Dendritic cell treated with granulocyte-macrophage colony-stimulating factor and Interleukin-4, amounts not matched to agents 40 ng/mL and 50 ng/mL, for 4 days (primary cell): ENCODE measurements at regions not wholly inside any gene's neighbourhood (a gene's known extent, or its start where the extent isn't known, plus 50 kb on each side); places are given as distances from the start of the nearest gene placed in this dataset.
"Not testable (repeated sequence)": the region's sequence is repeated elsewhere in the genome, so short reads cannot be mapped to it uniquely, and the experiment has no call there.

Experiments
- H3K27ac Mint-ChIP-seq: one replicate; pipeline ENCODE4 v1.8.0; 2022; ENCODE audit warnings: mild to moderate bottlenecking, mixed read lengths
- H3K27me3 Mint-ChIP-seq: one replicate; pipeline ENCODE4 v1.8.0; 2022; ENCODE audit warnings: mild to moderate bottlenecking, mixed read lengths
- H3K36me3 Mint-ChIP-seq: one replicate; pipeline ENCODE4 v1.8.0; 2022; ENCODE audit warnings: low read depth, mixed read lengths
- H3K4me1 Mint-ChIP-seq: one replicate; pipeline ENCODE4 v1.8.0; 2022; ENCODE audit warnings: low read depth, mixed read lengths
- H3K4me3 Mint-ChIP-seq: one replicate; pipeline ENCODE4 v1.8.0; 2022; ENCODE audit warnings: mild to moderate bottlenecking, moderate library complexity, mixed read lengths
- H3K9me3 Mint-ChIP-seq: one replicate; pipeline ENCODE4 v1.8.0; 2022; ENCODE audit warnings: mixed read lengths
- intact Hi-C: fragments of 100-400 bp; cut with micrococcal nuclease; formaldehyde crosslinking; loops from one replicate; pipeline ENCODE4 v1.15.0; 2022

DNA sequence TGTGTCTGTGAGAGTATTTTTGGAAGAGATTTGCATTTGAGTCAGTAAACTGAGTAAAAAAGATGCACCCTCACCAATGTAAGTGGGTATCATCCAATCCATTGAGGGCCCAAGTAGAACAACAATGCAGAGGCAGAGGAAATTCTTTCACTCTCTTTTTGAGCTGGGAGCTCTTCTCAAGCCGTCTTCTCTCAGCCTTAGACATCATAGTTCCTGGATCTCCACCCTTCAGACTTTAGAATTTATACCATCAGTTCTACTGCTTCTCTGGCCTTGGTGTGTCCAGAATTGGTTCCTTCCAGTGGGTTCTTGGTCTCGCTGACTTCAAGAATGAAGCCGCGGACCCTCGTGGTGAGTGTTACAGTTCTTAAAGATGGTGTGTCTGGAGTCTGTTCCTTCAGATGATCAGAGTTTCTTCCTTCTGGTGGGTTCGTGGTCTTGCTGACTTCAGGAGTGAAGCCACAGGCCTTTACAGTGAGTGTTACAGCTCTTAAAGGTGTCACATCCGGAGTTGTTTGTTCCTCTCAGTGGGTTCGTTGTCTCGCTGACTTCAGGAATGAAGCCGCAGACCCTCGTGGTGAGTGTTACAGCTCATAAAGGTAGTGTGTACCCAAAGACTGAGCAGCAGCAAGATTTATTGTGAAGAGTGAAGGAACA is 187.5 kb upstream of the KCNMB2 start:
- H3K4me1 Mint-ChIP-seq, H3K4me3 Mint-ChIP-seq, H3K27ac Mint-ChIP-seq, intact Hi-C loops, H3K9me3 Mint-ChIP-seq, H3K27me3 Mint-ChIP-seq, H3K36me3 Mint-ChIP-seq: not testable (repeated sequence)

GRCh38 chr3:178349218-178349596 is 187.0 kb upstream of the KCNMB2 start:
- H3K4me1 Mint-ChIP-seq, H3K27me3 Mint-ChIP-seq, H3K27ac Mint-ChIP-seq, intact Hi-C loops, H3K36me3 Mint-ChIP-seq, H3K4me3 Mint-ChIP-seq, H3K9me3 Mint-ChIP-seq: not testable (repeated sequence)

GRCh38 chr3:178350763-178351162 is 185.5 kb upstream of the KCNMB2 start:
- no peak overlapping the region for H3K4me3 Mint-ChIP-seq
- H3K27me3 Mint-ChIP-seq, result no peaks in the 10 kb centered on the region
- intact Hi-C loops, result no loop called here
- H3K9me3 Mint-ChIP-seq, result peaks cover 8% of the 10 kb centered on the region
- H3K4me1 Mint-ChIP-seq, result no peaks in the 10 kb centered on the region
- no peaks in the 10 kb centered on the region for H3K36me3 Mint-ChIP-seq
- no peak overlapping the region for H3K27ac Mint-ChIP-seq

DNA sequence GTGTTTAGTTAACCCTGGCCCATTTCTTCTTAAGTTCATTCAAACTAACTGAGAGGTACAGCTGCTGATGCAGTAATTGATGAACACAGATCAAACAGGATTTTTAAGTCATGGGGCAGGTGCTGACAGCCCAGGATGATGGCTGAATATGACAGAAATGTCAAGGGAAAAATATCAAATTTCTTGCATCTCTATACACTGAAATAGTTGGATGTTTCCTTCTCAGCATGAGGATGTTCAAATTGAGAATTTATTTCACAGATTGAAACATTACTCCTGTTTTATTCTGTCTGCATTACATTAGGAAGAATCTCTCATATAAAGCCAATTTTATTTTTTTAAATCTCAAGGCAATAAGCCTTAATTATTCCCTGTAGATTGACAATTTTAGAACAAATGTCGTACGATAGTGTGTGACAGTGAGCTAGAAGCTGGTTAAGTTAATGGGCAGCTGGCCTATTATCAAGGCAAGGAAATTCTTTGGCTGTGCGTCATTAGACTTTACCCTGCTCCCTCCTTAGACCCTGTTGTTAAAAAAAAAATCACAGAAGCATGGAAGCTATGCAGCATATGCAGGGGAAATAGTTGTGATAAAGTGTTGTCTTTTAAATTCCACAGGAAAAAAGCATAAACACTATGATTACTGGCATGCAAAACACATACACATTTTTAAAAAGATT is 183.8 kb upstream of the KCNMB2 start:
- no peaks in the 10 kb centered on the region for H3K27me3 Mint-ChIP-seq
- H3K27ac Mint-ChIP-seq, result no peak overlapping the region
- no peaks in the 10 kb centered on the region for H3K4me1 Mint-ChIP-seq
- no peak overlapping the region for H3K4me3 Mint-ChIP-seq
- intact Hi-C loops, result no loop called here
- peaks cover 8% of the 10 kb centered on the region for H3K9me3 Mint-ChIP-seq
- H3K36me3 Mint-ChIP-seq, result no peaks in the 10 kb centered on the region

DNA sequence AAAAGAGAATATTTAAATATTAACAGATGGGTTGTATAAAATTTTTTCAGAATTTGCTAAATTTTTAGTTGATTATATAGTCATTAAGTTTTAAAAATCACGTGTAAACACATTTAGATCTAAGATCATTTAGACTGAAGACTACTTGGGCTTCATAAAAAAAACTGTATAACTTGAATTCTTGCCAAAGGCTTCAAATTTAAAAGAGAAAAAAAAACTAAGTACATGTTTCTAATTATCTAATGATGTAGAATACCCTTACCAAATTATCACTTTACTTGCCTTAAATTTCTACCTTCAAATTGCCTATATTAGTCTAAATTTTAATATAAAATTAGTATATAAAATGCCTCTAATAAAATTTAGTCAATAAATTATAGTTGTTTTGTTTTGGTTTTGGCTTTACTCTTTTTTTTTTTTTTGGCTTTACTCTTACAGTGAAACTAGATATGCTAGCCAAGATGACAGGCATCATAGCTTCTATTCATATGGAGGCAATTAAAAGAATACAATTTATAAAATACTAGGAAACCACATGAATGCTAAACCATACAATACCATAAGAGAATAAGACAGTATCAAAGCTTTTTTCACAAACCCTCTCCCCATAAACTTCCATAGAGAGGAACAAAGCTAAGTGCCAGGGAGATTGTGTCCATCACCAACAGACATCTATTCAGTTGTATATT is 183.1 kb upstream of the KCNMB2 start:
- intact Hi-C loops, result no loop called here
- Mint-ChIP-seq H3K4me3 (no peak overlapping the region), H3K9me3 (peaks cover 8% of the 10 kb centered on the region), H3K4me1 (no peaks in the 10 kb centered on the region), H3K27ac (no peak overlapping the region), H3K27me3 (no peaks in the 10 kb centered on the region), H3K36me3 (no peaks in the 10 kb centered on the region)

- H3K36me3 Mint-ChIP-seq, result no peaks in the 10 kb centered on the region
- H3K27me3 Mint-ChIP-seq, result no peaks in the 10 kb centered on the region
- no peak overlapping the region for H3K4me3 Mint-ChIP-seq
- H3K9me3 Mint-ChIP-seq, result peaks cover 32% of the 10 kb centered on the region
- intact Hi-C loops, result no loop called here
- H3K27ac Mint-ChIP-seq, result no peak overlapping the region
- H3K4me1 Mint-ChIP-seq, result no peaks in the 10 kb centered on the region
Measured at GRCh38 chr3:178359728-178360127, 176.5 kb upstream of the KCNMB2 start.

GRCh38 chr3:178363048-178363447 is 173.2 kb upstream of the KCNMB2 start:
- H3K36me3 Mint-ChIP-seq, H3K4me1 Mint-ChIP-seq, intact Hi-C loops, H3K27me3 Mint-ChIP-seq, H3K27ac Mint-ChIP-seq, H3K4me3 Mint-ChIP-seq: not testable (repeated sequence)
- peaks cover 40% of the 10 kb centered on the region for H3K9me3 Mint-ChIP-seq

DNA sequence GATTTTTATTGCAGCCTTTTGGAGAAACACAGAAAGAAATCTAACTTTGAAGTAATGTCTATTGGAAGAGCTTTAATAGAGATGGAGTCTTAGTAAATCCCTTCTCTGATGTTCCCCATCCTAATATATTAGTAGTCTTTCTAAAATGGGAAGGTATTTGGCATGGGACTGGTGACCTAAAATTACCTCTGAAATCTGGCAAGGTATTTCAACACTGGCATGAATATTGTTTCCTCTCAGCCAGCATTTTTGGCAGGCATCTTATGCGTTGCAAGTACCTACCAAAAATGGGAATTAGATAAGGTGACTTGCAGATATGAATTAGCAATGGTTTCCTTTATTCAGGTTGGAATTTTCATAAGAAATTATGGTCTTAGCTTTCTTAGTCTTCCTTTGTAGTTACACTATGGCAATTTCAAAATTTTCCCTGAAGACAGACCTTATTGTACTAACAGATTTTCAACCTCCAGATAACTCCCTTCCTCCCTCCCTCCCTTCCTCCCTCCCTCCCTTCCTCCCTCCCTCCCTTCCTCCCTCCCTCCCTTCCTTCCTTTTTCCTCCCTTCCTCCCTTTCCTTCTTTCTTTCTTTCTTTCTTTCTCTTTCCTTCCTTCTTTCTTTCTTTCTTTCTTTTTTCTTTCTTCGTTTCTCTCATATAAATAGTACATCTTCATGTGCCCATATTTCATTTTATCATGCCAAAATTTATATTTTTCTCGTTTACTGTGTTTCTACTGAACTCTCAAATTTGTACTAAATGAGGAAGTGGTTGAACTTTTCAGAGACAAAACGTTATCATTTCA is 168.2 kb upstream of the KCNMB2 start:
- Mint-ChIP-seq H3K9me3 (peaks cover 30% of the 10 kb centered on the region), H3K36me3 (no peaks in the 10 kb centered on the region), H3K4me1 (peaks cover 5% of the 10 kb centered on the region), H3K27me3 (peaks cover 1% of the 10 kb centered on the region), H3K4me3 (no peak overlapping the region), H3K27ac (no peak overlapping the region)
- intact Hi-C loops, result no loop called here

DNA sequence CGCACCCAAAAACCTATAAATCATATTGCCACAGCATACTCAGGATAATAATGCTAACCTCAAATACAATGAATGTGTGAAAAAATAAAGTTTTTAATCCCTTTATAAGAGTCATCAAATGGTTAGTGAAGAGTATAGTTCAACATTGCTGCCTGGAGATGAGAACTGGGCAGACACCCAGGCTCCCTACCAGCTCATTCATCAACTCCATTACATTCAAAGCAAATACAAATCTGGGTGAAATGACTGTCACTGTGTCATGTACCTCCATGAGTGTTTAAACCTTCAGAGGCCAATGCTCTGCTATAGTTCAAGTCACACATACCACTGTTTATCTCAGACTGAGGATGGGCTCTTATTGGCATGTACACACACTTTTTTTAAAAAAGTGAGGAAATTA is 167.2 kb upstream of the KCNMB2 start:
- Mint-ChIP-seq H3K36me3 (no peaks in the 10 kb centered on the region), H3K27ac (no peak overlapping the region), H3K4me1 (peaks cover 5% of the 10 kb centered on the region), H3K4me3 (no peak overlapping the region), H3K9me3 (peaks cover 20% of the 10 kb centered on the region), H3K27me3 (peaks cover 1% of the 10 kb centered on the region)
- intact Hi-C loops, result no loop called here

- Mint-ChIP-seq H3K4me1 (peaks cover 5% of the 10 kb centered on the region), H3K36me3 (no peaks in the 10 kb centered on the region), H3K4me3 (no peak overlapping the region), H3K27ac (no peak overlapping the region), H3K9me3 (peaks cover 14% of the 10 kb centered on the region), H3K27me3 (peaks cover 1% of the 10 kb centered on the region)
- intact Hi-C loops, result no loop called here
Measured at GRCh38 chr3:178369811-178370210, 166.4 kb upstream of the KCNMB2 start.

DNA sequence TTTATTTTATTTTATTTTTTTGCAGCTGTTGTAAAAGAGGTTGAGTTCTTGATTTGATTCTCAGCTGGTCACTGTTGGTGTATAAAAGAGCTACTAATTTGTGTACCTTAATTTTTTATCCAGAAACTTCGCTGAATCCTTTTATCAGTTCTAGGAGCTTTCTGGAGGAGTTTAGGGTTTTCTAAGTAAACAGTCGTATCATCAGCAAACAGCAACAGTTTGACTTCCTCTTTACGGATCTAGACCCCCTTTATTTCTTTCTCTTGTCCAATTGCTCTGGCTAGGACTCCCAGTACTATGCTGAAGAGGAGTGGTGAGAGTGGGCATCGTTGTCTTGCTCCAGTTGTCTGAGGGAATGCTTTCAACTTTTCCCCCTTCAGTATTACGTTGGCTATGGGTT is 165.8 kb upstream of the KCNMB2 start:
- Mint-ChIP-seq H3K36me3 (no peaks in the 10 kb centered on the region), H3K27ac (no peak overlapping the region), H3K4me3 (no peak overlapping the region), H3K9me3 (peaks cover 14% of the 10 kb centered on the region), H3K27me3 (peaks cover 1% of the 10 kb centered on the region), H3K4me1 (peaks cover 5% of the 10 kb centered on the region)
- intact Hi-C loops, result no loop called here

DNA sequence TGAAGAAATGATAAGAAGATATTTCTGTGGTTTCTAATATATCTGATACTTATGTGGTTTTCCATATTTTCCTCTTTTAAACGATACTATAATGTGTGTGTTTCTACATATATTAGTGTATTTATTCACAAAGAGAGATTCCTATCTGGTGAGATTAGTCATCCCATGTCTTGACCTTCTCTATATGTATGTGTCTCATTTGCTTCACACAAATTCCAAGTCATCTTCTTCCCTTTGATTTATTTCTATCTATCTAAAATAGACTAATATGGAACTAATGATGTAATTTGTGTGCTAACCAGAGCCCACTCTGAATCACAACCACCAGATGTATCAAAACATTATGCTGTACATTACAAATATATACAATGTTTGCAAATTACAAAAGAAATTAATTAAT is 154.7 kb upstream of the KCNMB2 start:
- Mint-ChIP-seq H3K27me3 (no peaks in the 10 kb centered on the region), H3K36me3 (no peaks in the 10 kb centered on the region), H3K4me1 (no peaks in the 10 kb centered on the region), H3K27ac (no peak overlapping the region), H3K4me3 (no peak overlapping the region), H3K9me3 (no peaks in the 10 kb centered on the region)
- intact Hi-C loops, result loop anchor here (10.0 kb wide), 1 partner anchor 1507 kb away; no protein-coding TSS in a partner anchor

GRCh38 chr3:178381971-178382448 is 154.2 kb upstream of the KCNMB2 start:
- no peaks in the 10 kb centered on the region for H3K36me3 Mint-ChIP-seq
- intact Hi-C loops, result loop anchor here (10.0 kb wide), 1 partner anchor 1507 kb away; no protein-coding TSS in a partner anchor
- no peak overlapping the region for H3K27ac Mint-ChIP-seq
- H3K9me3 Mint-ChIP-seq, result no peaks in the 10 kb centered on the region
- H3K4me3 Mint-ChIP-seq, result no peak overlapping the region
- H3K27me3 Mint-ChIP-seq, result no peaks in the 10 kb centered on the region
- H3K4me1 Mint-ChIP-seq, result no peaks in the 10 kb centered on the region
